GM19025 (cell line): ENCODE measurements at regions not wholly inside any gene's neighbourhood (a gene's known extent, or its start where the extent isn't known, plus 50 kb on each side); places are given as distances from the start of the nearest gene placed in this dataset.
"Not testable (repeated sequence)": the region's sequence is repeated elsewhere in the genome, so short reads cannot be mapped to it uniquely, and the experiment has no call there.

Experiments
- ATAC-seq: cut with Tn5 transposase; IDR thresholded peaks from one replicate; pipeline ENCODE4 v1.9.1; 2021; ENCODE audit warnings: mild to moderate bottlenecking, low read depth, moderate library complexity; ENCODE audit not compliant: unreplicated experiment

DNA sequence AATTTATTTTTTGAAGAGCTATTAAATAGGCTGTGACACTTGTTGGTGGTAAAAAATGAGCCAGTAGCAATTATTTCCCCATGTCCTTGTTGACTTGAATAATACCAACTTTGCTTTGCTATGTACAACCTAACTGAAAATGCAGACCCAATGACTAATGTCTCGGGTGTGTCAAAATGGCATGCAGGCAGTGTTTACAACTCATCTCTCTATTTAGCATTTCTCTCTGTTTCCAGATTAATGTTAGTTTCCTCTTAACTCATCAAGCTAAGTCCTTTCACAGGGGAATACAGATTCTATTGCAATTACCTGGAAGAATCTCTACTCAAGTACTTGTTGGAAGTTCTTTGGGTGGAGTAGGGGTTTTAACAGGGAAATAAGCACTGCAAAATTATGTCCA is 504.4 kb downstream of the BCKDHB start:
- no peak for ATAC-seq

- no peak for ATAC-seq
Measured at GRCh38 chr6:80608881-80609280, 502.4 kb downstream of the BCKDHB start.

DNA sequence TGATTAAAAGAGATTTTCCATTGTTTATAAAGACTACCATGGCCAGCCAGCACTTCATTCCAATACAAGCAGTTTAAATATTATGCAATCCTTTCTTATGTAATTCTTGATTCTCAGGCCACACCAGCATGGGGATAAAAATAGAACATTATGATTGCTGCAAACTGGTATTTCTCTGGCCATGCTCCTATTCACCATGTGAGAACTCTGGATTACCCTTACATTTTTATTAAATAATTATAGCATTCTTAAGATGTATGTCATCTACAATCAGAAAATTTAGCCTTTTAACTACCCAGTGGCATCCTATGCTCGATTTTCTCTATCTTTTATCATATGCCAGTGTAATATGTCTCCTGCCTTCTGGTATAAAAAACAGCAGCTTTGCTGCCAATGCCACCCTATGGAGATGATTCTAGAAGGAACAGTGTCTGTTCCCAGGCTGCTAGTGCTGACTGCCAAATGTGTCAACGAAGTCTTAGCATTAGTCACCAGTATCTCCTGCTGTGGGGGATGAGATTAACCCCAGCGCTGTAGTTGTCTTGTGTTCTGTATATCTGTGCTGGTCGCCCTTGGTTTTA is 501.4 kb downstream of the BCKDHB start:
- no peak for ATAC-seq

DNA sequence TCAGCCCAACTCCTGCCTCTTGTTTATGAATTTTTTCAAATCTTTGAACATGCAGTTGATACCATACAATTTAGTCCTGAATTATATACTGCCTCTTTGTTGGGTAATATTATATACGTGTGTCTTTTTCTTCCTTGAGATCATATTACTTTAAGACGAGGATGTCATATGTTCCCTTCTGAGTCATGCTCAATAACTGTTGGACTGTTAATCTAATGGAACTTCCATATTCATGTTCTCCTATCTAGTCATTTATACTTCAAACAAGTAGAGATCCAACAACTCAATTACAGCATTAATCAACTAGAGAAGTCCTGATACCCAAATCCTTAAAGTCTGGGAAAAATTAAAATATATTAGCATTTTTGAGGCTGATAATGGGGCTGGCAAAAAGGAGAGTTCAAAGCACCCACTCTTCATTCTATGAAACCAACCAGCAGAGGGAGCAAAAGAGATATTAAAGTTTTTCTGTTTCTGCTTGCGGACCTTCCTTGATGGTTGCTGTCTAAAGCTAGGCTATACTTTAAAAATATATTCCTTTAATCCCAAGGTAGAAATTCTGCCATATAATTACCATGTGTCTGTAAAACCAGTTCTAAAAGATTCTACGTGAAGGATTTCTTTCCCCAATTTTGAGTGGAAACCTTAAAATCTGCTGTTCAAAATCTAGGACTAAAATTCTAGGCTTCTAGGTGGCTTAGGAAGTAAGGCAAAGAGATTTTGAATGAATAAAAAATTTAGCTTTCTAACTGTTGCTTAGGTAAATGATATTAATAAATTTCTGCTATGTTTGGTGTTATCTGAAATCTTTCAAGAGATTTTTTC is 498.9 kb downstream of the BCKDHB start:
- peak; percentile 58 for ATAC-seq

DNA sequence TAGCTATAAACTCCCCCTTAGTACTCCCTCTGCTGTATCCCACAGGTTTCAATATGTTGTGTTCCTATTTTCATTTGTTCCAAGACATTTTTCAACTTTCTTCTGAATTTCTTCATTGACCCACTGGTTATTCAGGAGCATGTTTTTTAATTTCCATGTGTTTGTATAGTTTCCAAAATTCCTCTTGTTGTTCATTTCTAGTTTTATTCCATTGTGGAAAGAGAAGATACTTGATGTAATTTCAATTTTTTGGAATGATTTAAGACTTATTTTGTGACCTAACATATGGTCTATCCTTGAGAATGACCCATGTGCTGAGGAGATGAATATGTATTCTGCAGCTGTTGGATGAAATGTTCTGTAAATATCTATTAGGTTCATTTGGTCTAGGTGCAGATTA is 497.2 kb downstream of the BCKDHB start:
- no peak for ATAC-seq

DNA sequence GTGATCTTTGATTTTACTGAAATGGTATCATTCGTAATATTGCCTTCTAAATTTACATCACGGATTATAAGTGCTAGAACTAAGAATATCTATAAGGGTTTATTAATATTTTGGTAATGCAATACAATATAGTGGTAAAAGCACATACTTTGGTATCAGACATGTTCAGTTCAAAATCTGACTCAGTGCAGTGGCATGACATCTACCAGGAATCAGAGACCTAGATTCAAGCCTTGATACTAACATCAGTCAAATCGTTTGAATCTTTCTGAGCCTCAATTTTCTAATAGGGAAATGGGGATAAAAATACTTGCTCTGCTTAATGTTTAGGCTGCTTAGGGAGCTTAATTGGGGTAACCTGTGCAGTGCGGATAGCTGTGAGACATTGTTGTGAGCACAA is 488.0 kb downstream of the BCKDHB start:
- ATAC-seq = no peak

GRCh38 chr6:80592436-80592835 is 486.0 kb downstream of the BCKDHB start:
- ATAC-seq = no peak

- no peak for ATAC-seq
Measured at GRCh38 chr6:80586242-80586641, 479.8 kb downstream of the BCKDHB start.

- no peak for ATAC-seq
Measured at GRCh38 chr6:80579391-80580023, 473.0 kb downstream of the BCKDHB start.

- not testable (repeated sequence) for ATAC-seq
Measured at GRCh38 chr6:80573320-80573719, 466.8 kb downstream of the BCKDHB start.

- no peak for ATAC-seq
Measured at GRCh38 chr6:80566361-80566760, 459.9 kb downstream of the BCKDHB start.

- no peak for ATAC-seq
Measured at GRCh38 chr6:80553071-80553740, 446.7 kb downstream of the BCKDHB start.

- no peak for ATAC-seq
Measured at GRCh38 chr6:80550748-80551147, 444.3 kb downstream of the BCKDHB start.

- no peak for ATAC-seq
Measured at GRCh38 chr6:80550281-80550680, 443.8 kb downstream of the BCKDHB start.

DNA sequence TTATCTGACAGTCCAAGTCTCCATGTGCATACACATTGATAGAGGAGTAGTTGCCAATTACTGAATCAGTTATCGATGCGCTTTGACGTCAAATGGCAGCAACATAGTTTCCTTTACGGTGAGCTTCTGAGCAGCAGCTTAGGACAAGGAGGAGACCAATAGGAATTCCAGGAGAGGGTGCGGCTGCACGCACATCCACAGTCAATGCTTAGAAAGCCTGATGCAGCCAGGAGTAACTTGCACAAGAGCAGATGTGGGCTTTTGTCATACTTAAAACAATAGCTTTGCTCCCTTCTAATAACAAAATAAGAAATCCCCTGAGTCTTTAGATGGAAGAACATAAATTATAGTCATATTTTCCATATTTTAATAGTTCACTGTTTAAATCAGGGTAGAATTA is 442.1 kb downstream of the BCKDHB start:
- ATAC-seq = no peak

DNA sequence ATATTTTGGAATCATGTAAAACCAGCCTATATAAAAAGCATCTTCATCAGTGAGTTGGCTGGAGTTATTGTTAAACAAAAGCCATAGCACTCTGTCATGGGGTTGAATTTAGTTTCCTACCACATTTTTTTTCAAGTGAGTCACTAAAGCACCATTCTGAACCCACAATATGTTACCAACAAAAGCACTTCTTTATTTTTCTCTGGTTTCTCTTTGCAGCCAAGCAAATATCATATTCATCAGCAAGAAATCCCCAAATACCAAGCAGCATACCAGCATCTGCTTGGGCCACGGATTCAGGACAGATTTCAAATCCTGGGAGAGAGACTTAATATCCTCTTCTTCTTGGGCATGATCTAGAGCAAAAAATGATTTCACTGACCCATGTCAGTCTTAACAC is 441.4 kb downstream of the BCKDHB start:
- ATAC-seq = no peak

DNA sequence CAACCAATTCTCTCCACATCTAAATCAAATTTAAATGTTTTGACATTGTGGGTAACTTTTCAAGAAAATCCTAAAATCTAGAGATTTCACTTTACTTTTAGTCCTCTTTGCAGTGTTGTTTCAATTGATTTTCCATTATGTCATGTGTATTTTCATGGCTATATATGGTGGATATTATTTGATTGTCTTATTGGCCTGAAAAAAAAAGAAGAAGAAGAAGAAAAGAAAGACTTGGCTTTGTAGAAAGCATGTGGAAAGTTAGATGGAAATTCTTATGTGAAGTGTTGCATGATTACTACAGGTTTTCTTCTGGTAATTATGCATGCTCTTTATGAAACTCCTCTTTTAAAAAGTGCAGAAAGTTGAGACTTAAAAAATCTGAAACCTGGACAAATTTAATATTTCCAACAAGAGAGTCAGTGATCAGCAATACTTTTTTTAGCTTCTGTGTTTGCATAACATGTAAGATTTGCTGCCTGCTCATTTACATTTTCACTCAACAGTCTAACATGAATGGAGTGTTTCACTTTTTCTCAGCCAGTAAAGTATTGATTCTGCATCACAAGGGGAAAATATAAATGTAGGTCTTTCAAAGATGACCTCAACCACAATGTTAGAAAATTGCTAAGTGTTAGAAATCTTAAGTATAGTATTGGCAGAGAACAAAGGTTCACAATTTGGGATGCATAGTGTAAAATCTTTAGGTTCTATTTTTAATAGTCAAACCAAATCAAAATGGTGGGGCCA is 438.7 kb downstream of the BCKDHB start:
- ATAC-seq = no peak

DNA sequence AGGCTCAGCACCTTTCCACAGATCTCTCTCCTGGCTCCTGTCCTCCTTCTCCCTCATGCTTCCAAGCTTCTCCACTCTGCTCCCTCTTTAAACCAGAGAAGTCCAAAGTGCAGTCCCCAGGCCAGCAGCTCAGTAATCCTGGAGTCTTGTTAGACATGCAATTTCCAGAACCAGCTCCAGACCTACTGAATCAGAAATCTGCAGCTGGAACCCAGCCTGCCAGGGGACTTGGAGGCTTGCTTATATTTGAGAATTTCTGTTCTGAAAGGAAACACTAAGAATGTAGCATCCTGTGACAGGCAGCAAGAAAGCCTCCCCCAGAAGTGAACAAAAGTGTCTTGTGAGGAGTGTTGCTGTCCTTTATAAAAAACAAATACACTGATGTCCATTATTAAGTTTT is 438.1 kb downstream of the BCKDHB start:
- no peak for ATAC-seq

DNA sequence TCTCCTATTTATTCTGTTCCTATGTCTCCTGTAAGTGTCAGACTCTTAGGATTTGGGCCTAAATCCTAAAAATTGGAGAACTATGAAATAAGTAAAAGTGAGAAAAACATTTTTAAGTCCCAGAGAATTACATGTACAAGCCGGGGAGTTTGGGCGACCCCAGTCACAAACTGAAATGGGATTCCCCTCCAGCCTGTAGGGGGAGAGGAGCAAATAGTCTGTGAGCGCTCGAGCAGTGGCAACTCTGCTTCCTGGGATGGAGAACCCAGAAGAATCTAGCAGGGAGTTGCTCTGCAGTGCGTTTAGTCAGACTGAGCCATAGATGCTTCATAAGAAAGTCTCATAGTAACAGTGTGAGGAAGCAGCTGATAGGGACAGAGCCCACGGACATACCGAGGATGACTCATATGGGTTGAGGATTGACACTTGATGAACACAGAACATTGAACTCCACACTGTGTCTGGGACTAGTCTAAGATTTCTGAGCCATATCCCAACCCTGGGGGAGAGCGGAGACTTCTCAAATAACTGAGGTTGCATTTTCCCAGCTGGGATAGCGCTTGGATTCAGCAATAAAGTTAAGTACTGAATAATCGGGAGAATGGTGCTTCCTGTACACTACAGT is 437.2 kb downstream of the BCKDHB start:
- ATAC-seq = no peak

- no peak for ATAC-seq
Measured at GRCh38 chr6:80543151-80543550, 436.7 kb downstream of the BCKDHB start.
